GM12874 (cell line): ENCODE measurements at regions not wholly inside any gene's neighbourhood (a gene's known extent, or its start where the extent isn't known, plus 50 kb on each side); places are given as distances from the start of the nearest gene placed in this dataset.

Experiments
- TF ChIP-seq, protein P1 (sequence below): IDR thresholded peaks from 2 replicates; pipeline ENCODE4 v1.5.1; 2011; ENCODE audit warnings: low read depth, mild to moderate bottlenecking, control low read depth, low read length, moderate library complexity; ENCODE audit not compliant: insufficient read depth

GRCh38 chr16:11401161-11402050, 56.1 kb downstream of the RMI2 start:
- TF ChIP-seq, protein P1, sequence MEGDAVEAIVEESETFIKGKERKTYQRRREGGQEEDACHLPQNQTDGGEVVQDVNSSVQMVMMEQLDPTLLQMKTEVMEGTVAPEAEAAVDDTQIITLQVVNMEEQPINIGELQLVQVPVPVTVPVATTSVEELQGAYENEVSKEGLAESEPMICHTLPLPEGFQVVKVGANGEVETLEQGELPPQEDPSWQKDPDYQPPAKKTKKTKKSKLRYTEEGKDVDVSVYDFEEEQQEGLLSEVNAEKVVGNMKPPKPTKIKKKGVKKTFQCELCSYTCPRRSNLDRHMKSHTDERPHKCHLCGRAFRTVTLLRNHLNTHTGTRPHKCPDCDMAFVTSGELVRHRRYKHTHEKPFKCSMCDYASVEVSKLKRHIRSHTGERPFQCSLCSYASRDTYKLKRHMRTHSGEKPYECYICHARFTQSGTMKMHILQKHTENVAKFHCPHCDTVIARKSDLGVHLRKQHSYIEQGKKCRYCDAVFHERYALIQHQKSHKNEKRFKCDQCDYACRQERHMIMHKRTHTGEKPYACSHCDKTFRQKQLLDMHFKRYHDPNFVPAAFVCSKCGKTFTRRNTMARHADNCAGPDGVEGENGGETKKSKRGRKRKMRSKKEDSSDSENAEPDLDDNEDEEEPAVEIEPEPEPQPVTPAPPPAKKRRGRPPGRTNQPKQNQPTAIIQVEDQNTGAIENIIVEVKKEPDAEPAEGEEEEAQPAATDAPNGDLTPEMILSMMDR = no peak

DNA sequence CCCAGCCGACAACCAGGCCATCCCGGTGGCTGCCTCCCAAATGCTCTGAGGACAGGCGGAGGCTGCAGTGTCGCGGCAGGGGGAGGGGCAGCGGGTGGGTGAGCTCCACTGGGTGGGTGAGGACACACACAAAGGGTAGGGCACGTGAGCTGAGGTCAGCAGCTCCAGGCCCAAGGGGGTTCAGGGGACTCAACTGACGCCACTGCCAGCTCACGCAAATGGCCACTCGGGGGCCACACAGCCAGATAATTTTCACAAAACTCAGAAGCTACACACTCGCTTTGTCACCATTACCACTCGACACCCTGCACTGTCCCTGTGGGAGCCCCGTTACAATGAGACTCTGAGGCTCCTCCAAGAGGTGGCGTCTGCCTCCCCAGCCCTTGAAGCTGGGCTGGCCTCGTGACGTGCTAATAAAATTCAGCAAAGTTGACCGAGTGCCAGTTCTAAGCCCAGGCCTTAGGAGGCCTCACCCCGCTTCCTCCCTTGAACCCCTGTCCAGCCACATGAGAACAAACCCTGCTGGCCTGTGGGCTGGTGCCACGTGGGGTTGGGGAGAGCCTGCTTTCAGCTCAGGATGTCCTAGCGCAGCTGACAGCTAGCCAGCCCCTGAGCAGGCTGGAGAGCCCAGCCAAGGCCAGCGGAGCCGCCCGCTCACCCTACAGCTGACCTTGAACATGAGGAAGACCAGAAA, 56.9 kb downstream of the RMI2 start:
- TF ChIP-seq, protein P1 = no peak

GRCh38 chr16:11402745-11403533, 57.7 kb downstream of the RMI2 start:
- TF ChIP-seq, protein P1 = no peak

GRCh38 chr16:11403534-11403795, 58.2 kb downstream of the RMI2 start:
- TF ChIP-seq, protein P1 = no peak

DNA sequence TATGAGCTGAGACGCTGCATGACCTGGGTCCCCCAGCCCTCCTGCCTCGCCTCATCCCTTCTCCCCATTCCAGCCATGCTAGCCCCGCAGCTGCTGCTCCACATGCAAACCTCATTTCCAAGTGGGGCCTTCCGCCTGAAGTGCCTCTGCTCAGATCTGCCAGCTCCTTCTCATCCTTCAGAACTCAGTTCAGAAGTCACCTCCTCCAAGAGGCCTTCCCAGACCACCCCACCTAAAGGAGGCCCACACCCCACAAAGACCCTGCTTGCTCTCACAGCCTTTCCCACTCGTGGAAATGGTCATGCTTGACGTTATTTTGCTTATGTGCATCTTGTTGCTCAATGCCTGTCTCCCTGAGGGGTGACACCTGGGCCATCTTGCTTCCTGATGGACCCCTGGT, 58.7 kb downstream of the RMI2 start:
- TF ChIP-seq, protein P1 = no peak

GRCh38 chr16:11404603-11405002, 59.3 kb downstream of the RMI2 start:
- TF ChIP-seq, protein P1 = no peak
